NCI-H146 (cell line): ENCODE measurements at regions not wholly inside any gene's neighbourhood (a gene's known extent, or its start where the extent isn't known, plus 50 kb on each side); places are given as distances from the start of the nearest gene placed in this dataset.
"Not testable (repeated sequence)": the region's sequence is repeated elsewhere in the genome, so short reads cannot be mapped to it uniquely, and the experiment has no call there.

ENCODE experiments used
- DNase-seq: peaks from one replicate; lab custom pipeline; 2025; lab: John Stamatoyannopoulos, UW

DNA sequence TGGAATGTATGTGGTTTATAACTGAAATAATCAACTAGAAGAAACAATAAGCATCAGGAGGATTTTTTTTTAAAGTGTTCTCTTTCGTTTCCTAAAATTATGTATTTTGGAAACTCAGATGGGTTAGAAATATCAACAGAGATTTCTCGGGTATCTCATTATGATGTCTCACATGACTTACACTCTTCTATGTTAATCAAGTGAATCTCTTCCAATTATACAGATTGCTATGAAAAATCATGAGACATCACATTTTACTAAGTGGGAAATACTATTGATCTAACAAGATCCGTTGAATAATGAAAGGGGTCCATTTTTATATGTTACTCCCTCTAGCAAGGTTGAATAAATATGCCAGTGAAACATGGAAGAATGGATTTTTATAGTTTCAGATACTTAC lies 54.7 kb upstream of the NRIP1 start:
- no peak for DNase-seq

DNA sequence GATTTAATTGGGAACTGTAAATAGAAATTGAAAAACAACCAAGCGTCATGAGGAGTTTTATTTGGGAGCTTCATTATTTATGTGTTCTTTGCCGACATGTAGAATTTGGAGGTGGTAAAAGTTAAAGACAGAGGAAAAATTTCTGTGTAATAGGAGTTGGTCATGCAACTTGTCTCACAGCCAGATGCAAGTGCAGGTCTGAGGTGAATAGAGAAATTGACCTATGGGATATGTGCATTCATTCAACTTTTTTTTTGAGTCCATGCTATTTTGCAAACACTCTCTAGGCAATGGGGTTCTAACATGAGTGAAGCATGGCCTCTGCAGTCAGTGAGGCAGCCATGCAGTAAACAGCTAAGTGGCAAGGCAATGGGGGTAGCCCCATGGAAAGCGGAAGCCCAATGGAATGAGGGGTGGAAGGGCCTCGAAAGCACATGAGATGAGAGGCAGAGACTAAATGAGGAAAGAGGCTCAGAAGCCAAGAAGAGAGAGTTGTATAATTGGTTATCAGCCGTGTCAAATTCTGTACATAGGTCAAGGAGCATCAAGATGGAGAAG lies 56.4 kb upstream of the NRIP1 start:
- DNase-seq, result no peak

DNA sequence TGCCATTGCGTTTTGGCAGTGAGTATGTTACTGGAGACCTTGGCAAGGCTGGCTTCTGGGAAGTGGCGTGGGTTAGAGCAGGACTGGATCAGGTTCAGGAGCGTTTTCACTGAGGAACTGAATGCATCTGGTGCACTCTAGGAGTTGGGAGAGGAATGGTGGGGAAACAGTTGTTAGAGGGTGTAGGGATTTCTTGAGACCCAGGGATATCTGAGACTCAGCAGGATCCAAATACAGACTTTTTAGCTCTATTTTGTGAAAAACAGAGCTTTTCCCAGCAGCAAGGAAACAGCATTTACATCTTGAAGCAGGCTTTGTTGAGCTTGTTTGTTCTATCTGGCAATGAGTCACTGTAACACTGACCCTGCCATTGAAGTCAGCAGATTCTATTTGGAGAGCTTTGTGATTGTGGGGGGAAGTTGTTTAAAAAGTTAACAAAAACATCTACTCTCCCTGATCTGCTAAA lies 56.9 kb upstream of the NRIP1 start:
- DNase-seq, result no peak

DNA sequence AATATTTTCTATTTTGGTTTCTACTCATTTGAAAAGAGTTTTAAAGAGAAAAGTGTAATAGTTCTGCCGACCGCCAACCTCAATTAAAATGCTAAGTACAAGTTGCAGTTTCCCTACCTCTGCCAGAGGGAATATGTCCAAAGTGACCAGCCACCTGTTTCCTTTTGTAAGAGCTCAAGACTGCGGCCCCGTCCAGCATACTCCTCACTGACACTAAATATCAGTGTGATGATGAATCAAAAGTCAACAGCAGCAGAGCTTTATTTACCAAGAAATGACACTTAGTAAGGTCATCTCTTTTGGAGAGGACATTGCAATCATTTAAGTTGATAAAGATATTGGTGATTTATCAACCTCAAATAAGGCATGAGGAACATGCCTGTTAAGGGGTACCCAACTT lies 57.4 kb upstream of the NRIP1 start:
- no peak for DNase-seq

DNA sequence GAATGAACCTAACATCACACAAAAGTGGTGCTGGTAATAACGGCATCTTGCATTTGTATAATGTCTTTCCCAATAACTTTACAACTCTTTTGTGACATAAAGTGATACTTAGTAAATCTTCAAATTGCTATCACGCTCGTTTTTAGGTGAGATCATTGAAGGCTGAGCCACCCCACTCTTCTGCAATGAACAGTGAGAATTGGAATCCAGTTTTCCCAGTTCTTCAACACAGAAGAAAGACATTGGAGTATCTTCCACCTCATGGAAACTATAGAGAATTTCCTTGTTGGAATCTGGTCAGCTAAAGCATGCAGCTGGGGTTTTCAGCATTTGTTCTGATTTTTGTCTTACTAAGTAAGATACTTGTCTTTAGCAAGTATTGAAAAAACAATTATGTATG lies 59.9 kb upstream of the NRIP1 start:
- no peak for DNase-seq

DNA sequence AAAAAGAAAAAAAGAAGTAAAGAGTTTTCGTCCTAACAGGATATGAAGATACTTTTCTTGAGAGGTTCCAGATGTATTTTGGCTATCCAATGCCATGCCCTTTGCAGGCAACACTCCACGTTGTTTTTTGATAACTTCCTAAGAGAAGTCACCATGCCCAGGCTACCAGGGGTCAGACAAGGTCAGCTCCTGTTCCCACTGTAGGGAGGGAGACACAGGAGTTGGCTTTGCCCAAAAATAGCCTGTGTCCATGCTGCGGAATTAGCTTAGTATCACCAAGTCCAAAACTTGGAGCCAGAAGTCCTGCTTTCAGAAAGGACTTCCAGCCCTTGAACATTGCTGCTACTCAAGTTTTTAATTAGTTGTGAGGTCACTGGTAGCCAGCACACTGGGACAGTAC lies 62.1 kb upstream of the NRIP1 start:
- DNase-seq, result no peak

DNA sequence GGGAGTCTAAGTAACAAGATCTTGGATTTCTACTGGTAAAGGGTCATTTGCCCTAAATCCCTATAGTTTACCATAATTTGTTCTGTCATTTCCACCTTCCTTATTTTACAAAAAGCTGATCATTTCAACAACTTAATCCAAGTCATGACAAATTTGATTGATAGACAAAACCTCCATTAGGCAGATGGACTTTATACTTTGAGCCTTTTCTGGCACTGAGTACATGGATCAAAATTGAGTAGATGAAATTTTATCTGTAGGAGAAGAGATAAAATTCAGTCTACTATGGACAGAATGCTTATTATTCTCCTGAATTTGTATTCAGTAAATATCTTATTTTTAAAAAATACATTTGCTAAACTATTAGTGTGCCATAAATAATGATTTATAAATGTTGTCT lies 62.6 kb upstream of the NRIP1 start:
- DNase-seq, result no peak

DNA sequence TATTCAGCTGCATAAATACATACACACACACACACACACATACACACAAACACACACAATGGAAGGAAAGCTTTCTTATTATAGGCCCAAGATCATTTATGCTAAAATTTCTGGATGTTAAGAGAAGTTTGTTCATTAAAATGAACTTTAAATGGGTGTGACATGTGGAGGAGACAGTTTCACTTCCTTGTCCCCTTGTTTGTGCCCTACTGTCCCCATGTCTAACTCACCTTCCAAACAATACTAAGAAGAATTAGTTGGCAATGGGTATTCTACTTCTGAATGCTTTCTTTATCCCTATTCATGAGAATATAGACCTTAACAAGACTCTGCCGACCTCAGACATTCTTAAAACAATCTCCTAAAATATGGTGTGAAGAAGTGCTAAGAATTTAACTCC lies 63.5 kb upstream of the NRIP1 start:
- DNase-seq, result no peak

DNA sequence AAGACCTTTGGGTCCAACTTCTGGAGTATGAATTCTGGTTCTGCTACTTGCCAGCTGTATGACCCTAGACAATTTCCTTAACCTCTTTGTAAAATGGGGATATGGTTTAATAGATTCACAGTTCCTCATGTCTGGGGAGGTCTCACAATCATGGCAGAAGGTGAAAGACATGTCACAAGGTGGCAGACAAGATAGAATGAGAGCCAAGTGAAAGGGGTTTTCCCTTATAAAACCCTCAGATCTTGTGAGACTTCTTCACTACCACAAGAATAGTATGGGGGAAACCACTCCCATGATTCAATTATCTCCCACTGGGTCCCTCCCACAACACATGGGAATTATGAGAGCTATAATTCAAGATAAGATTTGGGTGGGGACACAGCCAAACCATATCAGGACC lies 63.9 kb upstream of the NRIP1 start:
- not testable (repeated sequence) for DNase-seq

DNA sequence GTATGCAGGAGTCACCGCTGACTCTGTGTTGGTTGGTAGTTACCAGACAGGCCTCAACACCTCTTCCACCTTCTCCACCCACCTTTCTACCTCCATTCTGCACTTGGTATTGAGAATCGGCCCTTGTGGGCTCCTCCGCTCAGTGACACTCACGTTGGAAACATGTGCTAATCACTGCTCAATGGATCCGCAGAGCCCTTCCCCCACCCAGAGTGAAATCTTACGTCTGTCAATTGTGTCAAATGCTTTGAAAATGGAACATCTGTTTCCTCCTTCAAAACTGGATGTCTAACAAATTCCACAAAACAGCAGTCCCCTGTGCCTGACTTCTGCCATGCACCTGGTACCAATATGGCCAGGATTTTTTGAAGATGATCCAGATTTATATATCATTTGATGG lies 65.5 kb upstream of the NRIP1 start:
- no peak for DNase-seq

DNA sequence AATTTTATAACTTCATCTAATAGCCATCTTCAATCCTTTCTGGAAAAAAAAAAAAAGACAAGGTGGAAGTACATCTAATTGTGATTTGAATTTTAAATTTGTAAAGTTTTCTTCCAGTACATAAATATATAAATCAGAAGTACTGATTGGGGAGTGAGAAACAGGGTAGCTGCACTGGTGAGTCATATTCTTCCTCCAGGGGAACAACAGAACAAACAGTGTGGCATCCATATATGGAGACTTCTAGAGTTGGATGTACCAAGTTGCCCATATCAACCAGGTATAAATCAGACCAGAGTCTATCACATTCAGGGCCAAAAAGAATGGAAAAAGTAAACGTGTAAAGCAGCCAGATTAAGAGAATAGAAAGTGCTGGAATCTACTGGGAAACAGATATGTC lies 66.0 kb upstream of the NRIP1 start:
- DNase-seq, result no peak

DNA sequence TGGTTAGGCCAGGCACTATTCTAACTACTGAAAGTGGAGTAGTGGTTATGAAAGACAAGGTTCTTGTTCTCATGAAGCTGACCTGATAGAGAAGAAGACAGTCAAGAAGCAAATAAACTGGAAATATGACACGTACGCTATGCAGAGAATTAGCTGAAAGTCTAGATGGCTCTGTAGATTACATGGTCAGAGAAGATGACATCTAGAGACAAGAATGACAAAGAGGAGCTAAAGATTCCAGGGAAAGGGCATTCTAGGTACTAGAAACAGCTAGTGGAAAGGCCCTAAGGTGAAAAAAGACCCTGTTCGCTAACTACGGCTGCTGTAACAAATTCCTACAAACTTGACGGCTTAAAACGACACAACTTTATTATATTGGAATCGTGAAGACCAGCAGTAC lies 68.0 kb upstream of the NRIP1 start:
- DNase-seq, result no peak

DNA sequence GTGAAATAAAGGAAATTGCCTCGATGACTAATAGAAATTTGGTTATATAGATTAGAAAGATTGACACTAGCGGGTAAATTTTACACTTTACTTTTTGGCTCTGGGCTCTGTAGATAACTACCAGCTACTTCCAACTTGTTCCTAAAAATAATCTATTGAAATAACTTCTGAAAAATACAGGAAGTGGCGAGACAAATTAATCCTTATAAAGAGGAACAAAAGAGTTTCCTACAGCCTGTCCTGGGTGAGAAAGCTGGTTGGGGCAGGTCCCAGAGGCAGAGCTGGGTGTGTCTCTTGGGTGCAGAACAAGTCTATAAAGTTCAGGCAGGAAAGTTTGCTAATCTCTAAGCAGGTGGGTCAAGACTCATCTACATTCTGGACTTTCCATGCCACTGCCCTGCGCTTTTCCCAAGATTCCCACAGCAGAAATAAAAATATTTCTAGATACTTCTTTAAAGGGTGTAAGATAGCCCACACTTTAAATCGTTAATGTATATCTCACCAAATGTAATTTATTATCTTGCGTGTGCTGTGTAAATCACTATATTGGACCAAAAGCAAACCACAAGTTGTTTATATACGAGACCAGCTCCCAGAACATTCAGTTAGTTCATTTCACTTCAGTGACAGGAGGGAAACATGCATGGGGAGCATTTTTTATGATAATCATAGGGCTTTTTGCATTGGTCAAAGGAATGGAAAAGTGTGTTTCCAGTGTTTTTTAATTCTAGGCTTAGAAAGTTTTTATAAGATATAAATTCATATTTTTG lies 70.1 kb upstream of the NRIP1 start:
- no peak for DNase-seq

DNA sequence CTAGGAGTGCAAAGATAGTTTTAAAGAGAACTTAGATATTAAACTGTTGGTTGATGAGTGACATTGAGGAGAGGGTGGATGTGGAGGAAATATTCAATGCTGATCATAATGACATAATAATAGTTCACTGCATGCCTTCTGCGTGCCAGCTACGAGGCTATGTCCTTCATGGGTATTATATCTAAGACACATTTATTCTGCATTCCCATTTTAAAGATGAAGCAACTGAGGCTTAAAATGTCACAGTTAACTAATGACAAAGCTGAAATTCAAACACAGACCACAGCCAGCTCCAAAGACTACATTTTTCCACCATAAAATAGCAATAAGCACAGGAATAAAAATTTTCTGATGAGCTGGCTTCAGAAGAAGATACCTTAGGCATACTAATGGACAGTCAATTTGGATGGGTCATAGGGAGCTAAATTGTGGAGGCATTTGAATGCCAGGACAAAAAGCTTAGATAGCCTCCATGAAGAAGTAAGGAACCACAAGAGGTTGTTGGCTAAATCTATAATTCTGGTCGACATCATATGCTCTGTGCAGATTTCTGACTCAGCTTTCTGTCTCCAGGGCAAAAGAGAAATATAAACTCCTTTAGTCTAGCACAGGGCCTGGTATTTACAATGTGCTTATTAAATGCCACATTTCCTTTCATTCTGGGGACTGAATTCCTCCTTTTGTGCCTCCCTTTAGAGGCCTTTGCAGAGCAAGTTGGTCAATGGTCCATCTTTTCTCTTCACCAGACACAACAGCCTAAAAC lies 71.2 kb upstream of the NRIP1 start:
- no peak for DNase-seq

DNA sequence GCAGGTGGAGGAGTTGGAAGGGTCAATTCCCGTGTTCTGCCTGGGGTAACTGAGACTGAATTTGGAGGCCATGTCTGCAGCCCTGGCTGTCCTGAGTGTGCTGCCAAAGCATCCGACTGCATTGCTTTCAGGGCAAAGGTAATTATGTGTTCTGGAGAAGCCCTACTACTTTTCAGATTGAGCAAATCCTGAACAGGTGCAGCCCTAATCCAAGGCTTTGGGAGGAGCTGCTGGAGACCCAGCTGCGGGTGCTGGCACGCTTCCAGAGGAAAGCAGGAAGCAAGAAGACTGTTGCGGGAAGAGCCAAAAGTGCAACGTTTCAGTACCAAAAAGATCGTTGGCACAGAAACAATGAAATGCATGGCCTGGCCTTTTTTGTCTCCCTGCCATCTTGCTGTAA lies 73.7 kb upstream of the NRIP1 start:
- DNase-seq, result peak; percentile 29

DNA sequence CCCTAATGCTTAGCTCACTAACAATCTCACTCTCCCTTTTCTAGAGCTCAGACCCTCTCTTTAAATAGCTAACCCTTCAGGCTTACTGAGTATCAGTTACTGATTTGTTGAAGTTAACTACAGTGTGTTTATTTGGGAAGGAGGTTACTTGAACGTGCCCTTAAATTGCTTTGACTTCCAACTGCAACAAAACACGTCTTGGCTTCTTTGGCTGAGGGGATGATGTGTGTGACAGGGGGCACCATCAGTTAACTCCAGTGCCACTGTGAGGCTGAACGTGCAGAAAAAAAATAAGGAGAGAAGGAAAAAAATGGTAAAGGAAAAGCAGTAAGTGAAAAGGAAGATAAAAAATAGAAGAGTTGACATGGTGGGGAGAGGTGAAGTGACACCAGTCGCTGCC lies 75.1 kb upstream of the NRIP1 start:
- DNase-seq, result no peak

DNA sequence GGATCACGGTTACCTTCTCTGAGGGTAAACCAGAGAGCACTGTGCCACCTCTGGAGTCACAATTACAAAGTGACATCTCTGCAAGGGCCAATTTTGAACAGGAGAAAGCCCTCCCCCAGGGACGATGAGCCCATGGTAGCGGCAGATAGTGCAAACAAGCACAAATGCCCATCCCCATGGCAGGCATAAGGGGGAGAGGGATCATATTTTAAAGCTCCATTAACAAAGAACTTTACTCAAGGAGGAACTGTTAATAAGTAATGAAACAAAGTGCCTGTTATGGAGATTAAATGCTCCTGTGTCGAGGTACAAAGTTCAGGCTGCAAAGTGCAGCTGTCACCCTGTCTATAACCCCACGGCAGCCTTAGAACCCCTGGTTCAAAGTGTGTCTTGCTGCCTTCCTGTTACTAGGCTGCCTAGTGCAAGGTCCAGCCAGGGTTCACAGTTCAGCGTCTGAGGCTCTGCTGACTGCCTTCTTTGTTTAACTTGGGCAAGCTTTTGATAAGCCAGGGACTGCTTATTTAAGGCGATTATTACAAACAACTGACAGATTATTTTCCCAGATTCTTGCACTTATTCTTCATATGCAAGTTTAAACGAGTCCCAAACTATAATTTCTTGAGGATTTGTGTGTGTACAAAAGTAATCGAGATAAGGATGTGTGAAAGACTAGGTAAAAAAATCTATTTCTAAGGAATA lies 75.7 kb upstream of the NRIP1 start:
- DNase-seq, result no peak

DNA sequence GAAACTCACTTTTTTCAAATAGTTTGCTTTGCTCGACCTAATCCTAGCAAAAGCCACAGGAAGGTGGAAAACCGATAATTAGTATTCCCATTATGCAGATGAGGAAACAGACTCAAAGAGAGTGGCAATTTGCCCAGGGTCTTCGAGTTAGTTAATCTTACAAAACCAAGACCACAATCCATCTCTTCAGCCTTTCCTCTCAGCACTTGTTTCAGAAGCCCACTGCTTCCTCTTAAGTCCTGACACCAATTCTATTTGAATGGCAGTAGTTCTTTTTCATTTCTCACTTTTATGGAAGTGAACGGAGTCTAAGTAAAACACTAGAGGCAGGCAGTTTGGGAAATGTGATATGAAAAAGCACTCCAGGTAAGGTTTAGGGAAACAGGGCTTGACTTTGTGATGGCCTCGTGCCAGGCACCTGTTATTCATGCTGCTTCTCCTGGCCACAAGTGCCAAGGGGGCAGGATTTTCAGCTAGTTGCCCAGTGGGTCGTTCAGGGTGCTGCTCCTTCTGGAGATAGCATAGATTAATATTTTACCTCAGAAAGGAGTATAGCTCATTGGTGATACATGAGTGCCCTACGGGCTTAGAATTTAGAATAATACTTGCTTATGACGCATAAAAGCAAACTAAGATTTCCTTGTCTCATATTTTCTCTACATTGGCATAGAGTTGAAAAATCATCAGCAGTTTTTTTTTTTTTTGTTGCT lies 76.6 kb upstream of the NRIP1 start:
- no peak for DNase-seq

DNA sequence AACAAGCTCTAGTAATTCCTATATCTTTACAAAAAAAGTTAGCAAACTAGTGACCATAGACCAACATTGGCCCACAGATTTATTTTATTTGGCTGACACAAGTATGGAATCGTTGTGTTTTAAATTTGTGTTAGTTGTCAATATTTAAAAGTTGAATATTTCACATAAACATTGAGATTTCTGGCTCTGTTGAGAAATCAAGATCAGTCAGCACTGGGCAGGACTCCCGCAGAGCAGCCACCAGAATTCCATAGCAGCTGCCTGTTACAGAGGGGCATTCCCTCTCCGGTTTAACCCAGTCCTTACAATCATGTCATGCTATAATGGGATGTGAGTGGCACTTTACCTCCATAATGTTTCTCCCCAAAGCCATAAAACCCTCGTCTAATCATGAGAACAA lies 79.2 kb upstream of the NRIP1 start:
- DNase-seq, result no peak

DNA sequence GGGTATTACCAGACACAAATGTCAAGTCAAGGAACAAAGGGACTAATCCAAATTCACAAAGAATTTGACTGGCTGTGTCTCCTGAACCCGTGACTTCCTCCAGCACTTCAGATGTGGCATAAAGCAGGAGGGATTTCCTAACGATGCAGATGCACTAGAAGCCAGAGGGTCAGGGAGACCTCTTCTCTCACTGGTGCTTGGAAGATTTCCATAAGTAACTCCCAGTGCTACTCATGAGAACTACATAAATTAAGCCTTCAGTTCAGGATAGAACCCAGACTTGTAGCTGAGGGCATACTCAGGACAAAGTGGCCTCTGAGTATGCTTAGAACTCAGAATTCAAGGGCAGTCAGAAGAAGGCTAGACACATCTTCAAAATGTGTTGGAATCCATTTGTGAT lies 83.6 kb upstream of the NRIP1 start:
- no peak for DNase-seq

DNA sequence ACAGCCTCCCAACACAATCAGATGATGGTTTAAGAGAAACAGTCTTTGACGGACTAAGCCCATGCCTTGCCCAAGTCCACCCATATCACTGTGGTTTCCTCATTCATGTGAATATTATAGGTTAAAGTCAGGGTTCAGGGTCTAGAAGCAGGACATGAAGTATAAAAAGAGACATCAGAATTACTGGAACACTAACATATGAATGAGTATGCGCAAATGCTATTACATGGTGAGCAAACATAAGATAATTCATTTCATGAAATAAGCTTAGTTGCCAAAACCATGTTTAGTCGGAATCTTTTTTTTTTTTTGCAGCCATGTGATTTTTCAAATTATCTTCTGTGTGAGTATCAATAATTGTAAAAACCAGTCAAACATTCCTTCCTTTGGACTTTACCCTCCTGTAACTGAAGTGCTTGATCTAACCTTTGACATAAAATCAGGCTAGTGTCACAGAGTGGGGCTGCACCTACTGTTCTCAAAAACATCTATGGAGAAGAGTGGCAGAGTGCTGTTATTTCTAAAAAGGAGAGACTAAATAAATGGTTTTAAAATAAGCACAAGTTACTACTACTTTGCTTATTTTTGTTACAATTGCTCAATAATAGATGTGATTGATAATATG lies 84.9 kb upstream of the NRIP1 start:
- no peak for DNase-seq
